SK-N-SH treated with all-trans-retinoic acid at 6 μM for 48 hours (cell line): ENCODE measurements at regions not wholly inside any gene's neighbourhood (a gene's known extent, or its start where the extent isn't known, plus 50 kb on each side); places are given as distances from the start of the nearest gene placed in this dataset.

ENCODE experiments used
- GLIS3 ChIP-seq: fragments of 250-450 bp; sonication (Bioruptor Pico); IDR thresholded peaks from 2 replicates; pipeline ENCODE4 v1.5.0; 2020; ENCODE audit warnings: mild to moderate bottlenecking, moderate library complexity
- ISL1 ChIP-seq: fragments of 250-450 bp; sonication (Bioruptor Pico); IDR thresholded peaks from 2 replicates; pipeline ENCODE4 v2.1.2; 2022; ENCODE audit warnings: mild to moderate bottlenecking, moderate library complexity
- SNAI2 ChIP-seq: fragments of 250-450 bp; sonication (Bioruptor Pico); IDR thresholded peaks from 2 replicates; pipeline ENCODE4 v1.5.0; 2020; ENCODE audit warnings: mild to moderate bottlenecking, moderate library complexity
- TOX ChIP-seq: fragments of 250-450 bp; sonication (Bioruptor Pico); IDR thresholded peaks from 2 replicates; pipeline ENCODE4 v1.8.0; 2021; ENCODE audit warnings: mild to moderate bottlenecking, moderate library complexity, borderline replicate concordance
- ZFP3 ChIP-seq: fragments of 250-450 bp; sonication (Bioruptor Pico); IDR thresholded peaks from 2 replicates; pipeline ENCODE4 v1.5.0; 2020; ENCODE audit warnings: mild to moderate bottlenecking, moderate library complexity
- ZNF8 ChIP-seq: fragments of 450-650 bp; formaldehyde crosslinking; IDR thresholded peaks from 2 replicates; pipeline ENCODE4 v1.5.0; 2020; ENCODE audit warnings: mild to moderate bottlenecking, moderate library complexity
- TF ChIP-seq, protein P1 (sequence below): fragments of 250-450 bp; sonication (Bioruptor Pico); IDR thresholded peaks from 2 replicates; pipeline ENCODE4 v1.5.1; 2020; ENCODE audit warnings: low read depth, mild to moderate bottlenecking, moderate library complexity
- TF ChIP-seq, protein P2 (sequence below): fragments of 250-450 bp; sonication (Bioruptor Pico); IDR thresholded peaks from 2 replicates; pipeline ENCODE4 v1.8.0; 2020; ENCODE audit warnings: mild to moderate bottlenecking, moderate library complexity, borderline replicate concordance

DNA sequence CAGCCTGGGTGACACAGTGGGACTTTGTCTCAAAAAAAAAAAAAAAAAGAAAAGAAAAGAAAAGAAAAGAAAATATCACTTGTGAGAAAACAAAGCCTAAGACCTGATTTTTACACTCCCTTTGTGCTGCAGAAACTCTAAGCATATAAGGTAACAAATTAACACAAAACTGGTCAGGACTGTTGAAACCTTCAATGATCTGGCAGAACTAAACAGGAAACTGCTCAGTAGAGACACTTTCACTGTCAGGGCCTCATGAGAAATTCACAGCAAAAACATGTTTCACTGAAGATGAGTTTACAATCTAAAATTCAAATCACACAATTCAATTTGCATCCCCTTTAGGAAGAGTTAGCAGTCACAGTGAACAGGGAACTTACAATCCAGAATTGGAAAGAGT lies 69.1 kb upstream of the HOPX start:
- TF ChIP-seq, protein P1, sequence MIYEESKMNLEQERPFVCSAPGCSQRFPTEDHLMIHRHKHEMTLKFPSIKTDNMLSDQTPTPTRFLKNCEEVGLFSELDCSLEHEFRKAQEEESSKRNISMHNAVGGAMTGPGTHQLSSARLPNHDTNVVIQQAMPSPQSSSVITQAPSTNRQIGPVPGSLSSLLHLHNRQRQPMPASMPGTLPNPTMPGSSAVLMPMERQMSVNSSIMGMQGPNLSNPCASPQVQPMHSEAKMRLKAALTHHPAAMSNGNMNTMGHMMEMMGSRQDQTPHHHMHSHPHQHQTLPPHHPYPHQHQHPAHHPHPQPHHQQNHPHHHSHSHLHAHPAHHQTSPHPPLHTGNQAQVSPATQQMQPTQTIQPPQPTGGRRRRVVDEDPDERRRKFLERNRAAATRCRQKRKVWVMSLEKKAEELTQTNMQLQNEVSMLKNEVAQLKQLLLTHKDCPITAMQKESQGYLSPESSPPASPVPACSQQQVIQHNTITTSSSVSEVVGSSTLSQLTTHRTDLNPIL (CRISPR knock-in tag) = no peak
- TF ChIP-seq GLIS3 (CRISPR knock-in tag) = no peak
- no peak for TF ChIP-seq TOX (CRISPR knock-in tag)
- no peak for TF ChIP-seq ZNF8 (CRISPR knock-in tag)
- no peak for TF ChIP-seq ISL1
- TF ChIP-seq SNAI2 (CRISPR knock-in tag) = no peak
- no peak for TF ChIP-seq ZFP3 (CRISPR knock-in tag)
- TF ChIP-seq, protein P2, sequence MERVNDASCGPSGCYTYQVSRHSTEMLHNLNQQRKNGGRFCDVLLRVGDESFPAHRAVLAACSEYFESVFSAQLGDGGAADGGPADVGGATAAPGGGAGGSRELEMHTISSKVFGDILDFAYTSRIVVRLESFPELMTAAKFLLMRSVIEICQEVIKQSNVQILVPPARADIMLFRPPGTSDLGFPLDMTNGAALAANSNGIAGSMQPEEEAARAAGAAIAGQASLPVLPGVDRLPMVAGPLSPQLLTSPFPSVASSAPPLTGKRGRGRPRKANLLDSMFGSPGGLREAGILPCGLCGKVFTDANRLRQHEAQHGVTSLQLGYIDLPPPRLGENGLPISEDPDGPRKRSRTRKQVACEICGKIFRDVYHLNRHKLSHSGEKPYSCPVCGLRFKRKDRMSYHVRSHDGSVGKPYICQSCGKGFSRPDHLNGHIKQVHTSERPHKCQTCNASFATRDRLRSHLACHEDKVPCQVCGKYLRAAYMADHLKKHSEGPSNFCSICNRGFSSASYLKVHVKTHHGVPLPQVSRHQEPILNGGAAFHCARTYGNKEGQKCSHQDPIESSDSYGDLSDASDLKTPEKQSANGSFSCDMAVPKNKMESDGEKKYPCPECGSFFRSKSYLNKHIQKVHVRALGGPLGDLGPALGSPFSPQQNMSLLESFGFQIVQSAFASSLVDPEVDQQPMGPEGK = no peak
